ENCODE measurements at regions not wholly inside any gene's neighbourhood (a gene's known extent, or its start where the extent isn't known, plus 50 kb on each side); places are given as distances from the start of the nearest gene placed in this dataset.

DNA sequence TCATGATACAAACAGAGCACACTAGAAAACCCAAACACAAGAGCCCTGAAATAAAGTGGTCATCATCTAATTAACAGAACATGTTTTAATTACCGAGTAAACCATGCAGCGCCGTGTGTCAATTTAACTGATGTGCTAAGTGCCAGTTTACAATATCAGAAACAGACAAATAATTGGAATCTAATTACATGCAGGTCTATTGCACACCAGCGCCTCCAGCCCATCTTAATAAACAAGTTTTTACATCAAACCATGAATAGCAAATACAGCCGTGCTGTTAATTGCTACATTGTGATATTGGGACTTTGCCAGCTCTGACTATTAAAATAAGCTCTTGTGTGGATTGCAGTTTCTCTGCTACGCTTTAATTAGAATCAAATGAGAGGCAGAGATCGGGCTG is 510.2 kb upstream of the MDFIC2 start:
- no peak for DNase-seq
- no peaks in the 10 kb centered on the region for H3K27me3 ChIP-seq
- no peak overlapping the region for H3K4me3 ChIP-seq (ENCODE audit: low read depth, low read length)
- H3K9me3 ChIP-seq = no peaks in the 10 kb centered on the region
- TF ChIP-seq, protein P1, sequence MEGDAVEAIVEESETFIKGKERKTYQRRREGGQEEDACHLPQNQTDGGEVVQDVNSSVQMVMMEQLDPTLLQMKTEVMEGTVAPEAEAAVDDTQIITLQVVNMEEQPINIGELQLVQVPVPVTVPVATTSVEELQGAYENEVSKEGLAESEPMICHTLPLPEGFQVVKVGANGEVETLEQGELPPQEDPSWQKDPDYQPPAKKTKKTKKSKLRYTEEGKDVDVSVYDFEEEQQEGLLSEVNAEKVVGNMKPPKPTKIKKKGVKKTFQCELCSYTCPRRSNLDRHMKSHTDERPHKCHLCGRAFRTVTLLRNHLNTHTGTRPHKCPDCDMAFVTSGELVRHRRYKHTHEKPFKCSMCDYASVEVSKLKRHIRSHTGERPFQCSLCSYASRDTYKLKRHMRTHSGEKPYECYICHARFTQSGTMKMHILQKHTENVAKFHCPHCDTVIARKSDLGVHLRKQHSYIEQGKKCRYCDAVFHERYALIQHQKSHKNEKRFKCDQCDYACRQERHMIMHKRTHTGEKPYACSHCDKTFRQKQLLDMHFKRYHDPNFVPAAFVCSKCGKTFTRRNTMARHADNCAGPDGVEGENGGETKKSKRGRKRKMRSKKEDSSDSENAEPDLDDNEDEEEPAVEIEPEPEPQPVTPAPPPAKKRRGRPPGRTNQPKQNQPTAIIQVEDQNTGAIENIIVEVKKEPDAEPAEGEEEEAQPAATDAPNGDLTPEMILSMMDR (IDR thresholded peaks at IDR 0.05; ENCODE audit: low read depth, low read length) = no peak
- no peaks in the 10 kb centered on the region for H3K36me3 ChIP-seq
- no peaks in the 10 kb centered on the region for H3K4me1 ChIP-seq

DNA sequence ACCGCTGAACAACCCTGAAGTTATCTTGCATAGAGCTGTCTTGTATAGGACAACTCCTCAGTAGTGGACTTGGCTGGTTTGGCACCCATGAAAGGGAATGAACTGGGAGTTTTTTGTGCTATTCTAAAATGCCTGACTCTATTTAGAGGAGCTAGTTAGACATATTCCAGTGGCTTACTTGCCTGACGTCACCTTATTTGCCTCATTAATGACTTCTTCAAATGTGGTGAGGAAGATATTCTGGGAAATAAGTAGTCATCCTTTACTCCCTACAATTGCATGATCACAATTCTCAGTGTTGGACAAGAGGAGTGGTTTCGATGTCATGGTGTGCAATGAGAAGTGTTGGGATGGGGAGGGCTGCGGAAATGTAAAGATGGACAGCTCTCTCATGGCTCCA is 509.2 kb upstream of the MDFIC2 start:
- H3K9me3 ChIP-seq = no peaks in the 10 kb centered on the region
- H3K27me3 ChIP-seq = peaks cover under 1% of the 10 kb centered on the region; the same call in 1 of the 2 replicates
- TF ChIP-seq, protein P1 (IDR thresholded peaks at IDR 0.05; ENCODE audit: low read depth, low read length) = no peak
- H3K4me3 ChIP-seq (ENCODE audit: low read depth, low read length) = no peak overlapping the region
- no peaks in the 10 kb centered on the region for H3K36me3 ChIP-seq
- H3K4me1 ChIP-seq = no peaks in the 10 kb centered on the region
- DNase-seq = no peak

DNA sequence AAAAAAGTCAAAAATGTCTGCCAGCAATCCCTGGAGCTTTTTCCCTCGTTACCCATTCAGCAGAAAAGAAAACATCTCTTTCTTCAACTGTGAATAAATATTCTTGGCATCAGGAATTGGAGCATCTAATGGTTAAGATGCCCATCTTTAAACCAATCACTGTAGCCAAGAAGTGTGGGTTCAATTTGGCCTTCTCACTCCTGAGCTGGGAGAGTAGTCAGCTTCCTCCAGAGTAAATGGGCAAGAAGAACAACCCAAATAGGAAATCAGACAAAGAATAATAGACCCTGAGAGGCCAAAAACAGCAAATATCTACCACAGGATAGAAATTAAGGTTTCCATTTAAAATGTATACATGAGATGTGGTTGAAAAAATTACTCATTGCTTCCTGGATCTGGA is 508.0 kb upstream of the MDFIC2 start:
- peaks cover 3% of the 10 kb centered on the region; the same call in 1 of the 2 replicates for H3K27me3 ChIP-seq
- H3K4me1 ChIP-seq = no peaks in the 10 kb centered on the region
- TF ChIP-seq, protein P1 (IDR thresholded peaks at IDR 0.05; ENCODE audit: low read depth, low read length) = no peak
- no peak for DNase-seq
- H3K9me3 ChIP-seq = no peaks in the 10 kb centered on the region
- no peak overlapping the region for H3K4me3 ChIP-seq (ENCODE audit: low read depth, low read length)
- H3K36me3 ChIP-seq = no peaks in the 10 kb centered on the region

GRCh38 chr3:70818145-70818544 is 505.7 kb upstream of the MDFIC2 start:
- Histone ChIP-seq H3K27me3 (peaks cover 9% of the 10 kb centered on the region; the same call in 1 of the 2 replicates), H3K4me3 (ENCODE audit: low read depth, low read length) (no peak overlapping the region), H3K36me3 (no peaks in the 10 kb centered on the region), H3K9me3 (no peaks in the 10 kb centered on the region), H3K4me1 (no peaks in the 10 kb centered on the region)
- TF ChIP-seq, protein P1 (IDR thresholded peaks at IDR 0.05; ENCODE audit: low read depth, low read length) = no peak
- DNase-seq = no peak

DNA sequence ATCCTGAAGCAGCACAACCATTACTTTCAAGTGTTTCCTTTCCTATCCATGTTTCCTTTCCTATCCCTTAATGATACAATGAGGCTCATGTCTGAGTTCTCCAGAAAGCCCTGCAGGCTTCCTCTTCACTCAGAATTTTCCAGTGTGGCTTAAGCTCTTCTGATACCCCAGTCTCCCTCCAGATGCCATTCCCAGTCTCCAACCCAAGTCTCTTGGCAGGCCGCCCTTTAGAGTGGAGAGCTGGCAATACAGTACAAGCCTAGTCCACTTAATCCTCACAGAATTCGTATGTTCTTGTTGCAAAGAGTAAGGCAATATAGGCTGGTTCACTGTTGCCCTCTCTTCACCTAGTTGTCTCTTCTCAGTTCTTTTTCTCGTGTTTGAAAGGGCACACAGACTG is 503.9 kb upstream of the MDFIC2 start:
- H3K27me3 ChIP-seq = peaks cover 9% of the 10 kb centered on the region; the same call in 1 of the 2 replicates
- TF ChIP-seq, protein P1 (IDR thresholded peaks at IDR 0.05; ENCODE audit: low read depth, low read length) = no peak
- no peak for DNase-seq
- no peaks in the 10 kb centered on the region for H3K9me3 ChIP-seq
- H3K36me3 ChIP-seq = no peaks in the 10 kb centered on the region
- H3K4me1 ChIP-seq = no peaks in the 10 kb centered on the region
- H3K4me3 ChIP-seq (ENCODE audit: low read depth, low read length) = no peak overlapping the region

- Histone ChIP-seq H3K27me3 (peaks cover 9% of the 10 kb centered on the region; the same call in 1 of the 2 replicates), H3K4me3 (ENCODE audit: low read depth, low read length) (no peak overlapping the region), H3K4me1 (no peaks in the 10 kb centered on the region), H3K9me3 (no peaks in the 10 kb centered on the region), H3K36me3 (no peaks in the 10 kb centered on the region)
- DNase-seq = no peak
- TF ChIP-seq, protein P1 (IDR thresholded peaks at IDR 0.05; ENCODE audit: low read depth, low read length) = no peak
Measured at GRCh38 chr3:70815817-70816216, 503.4 kb upstream of the MDFIC2 start.

Measured in BE2C (cell line).